GM21786 (cell line): ENCODE measurements at regions not wholly inside any gene's neighbourhood (a gene's known extent, or its start where the extent isn't known, plus 50 kb on each side); places are given as distances from the start of the nearest gene placed in this dataset.
"Not testable (repeated sequence)": the region's sequence is repeated elsewhere in the genome, so short reads cannot be mapped to it uniquely, and the experiment has no call there.

Experiments
- ATAC-seq: cut with Tn5 transposase; IDR thresholded peaks from one replicate; pipeline ENCODE4 v1.9.1; 2021; ENCODE audit not compliant: unreplicated experiment

GRCh38 chr10:16231176-16231575, 205.6 kb upstream of the PTER start:
- ATAC-seq = no peak

- no peak for ATAC-seq
Observed at GRCh38 chr10:16231734-16232435, 204.9 kb upstream of the PTER start.

GRCh38 chr10:16232441-16232840, 204.4 kb upstream of the PTER start:
- no peak for ATAC-seq

- ATAC-seq = no peak
Observed at GRCh38 chr10:16234916-16235315, 201.9 kb upstream of the PTER start.

GRCh38 chr10:16242446-16242845, 194.4 kb upstream of the PTER start:
- no peak for ATAC-seq

- no peak for ATAC-seq
Observed at GRCh38 chr10:16242859-16243613, 193.8 kb upstream of the PTER start.

- ATAC-seq = not testable (repeated sequence)
Observed at GRCh38 chr10:16250136-16250535, 186.7 kb upstream of the PTER start.

GRCh38 chr10:16256336-16256735, 180.5 kb upstream of the PTER start:
- no peak for ATAC-seq

GRCh38 chr10:16258291-16259040, 178.3 kb upstream of the PTER start:
- ATAC-seq = no peak

GRCh38 chr10:16259726-16260125, 177.1 kb upstream of the PTER start:
- no peak for ATAC-seq

- no peak for ATAC-seq
Observed at GRCh38 chr10:16260388-16260787, 176.4 kb upstream of the PTER start.

GRCh38 chr10:16271571-16271970, 165.2 kb upstream of the PTER start:
- ATAC-seq = no peak

GRCh38 chr10:16274911-16275310, 161.9 kb upstream of the PTER start:
- ATAC-seq = no peak

- ATAC-seq = no peak
Observed at GRCh38 chr10:16280595-16280994, 156.2 kb upstream of the PTER start.

- no peak for ATAC-seq
Observed at GRCh38 chr10:16292366-16292765, 144.4 kb upstream of the PTER start.

- no peak for ATAC-seq
Observed at GRCh38 chr10:16297069-16297468, 139.7 kb upstream of the PTER start.

- ATAC-seq = no peak
Observed at GRCh38 chr10:16297642-16298041, 139.2 kb upstream of the PTER start.

- no peak for ATAC-seq
Observed at GRCh38 chr10:16304311-16304710, 132.5 kb upstream of the PTER start.

- no peak for ATAC-seq
Observed at GRCh38 chr10:16310440-16310839, 126.4 kb upstream of the PTER start.

- ATAC-seq = no peak
Observed at GRCh38 chr10:16314259-16314658, 122.6 kb upstream of the PTER start.

GRCh38 chr10:16316733-16317390, 119.9 kb upstream of the PTER start:
- ATAC-seq = no peak
